ENCODE measurements at regions not wholly inside any gene's neighbourhood (a gene's known extent, or its start where the extent isn't known, plus 50 kb on each side); places are given as distances from the start of the nearest gene placed in this dataset.

GRCh38 chr22:47620391-47620790, 857.9 kb downstream of the TBC1D22A start:
- TF ChIP-seq, protein P1, sequence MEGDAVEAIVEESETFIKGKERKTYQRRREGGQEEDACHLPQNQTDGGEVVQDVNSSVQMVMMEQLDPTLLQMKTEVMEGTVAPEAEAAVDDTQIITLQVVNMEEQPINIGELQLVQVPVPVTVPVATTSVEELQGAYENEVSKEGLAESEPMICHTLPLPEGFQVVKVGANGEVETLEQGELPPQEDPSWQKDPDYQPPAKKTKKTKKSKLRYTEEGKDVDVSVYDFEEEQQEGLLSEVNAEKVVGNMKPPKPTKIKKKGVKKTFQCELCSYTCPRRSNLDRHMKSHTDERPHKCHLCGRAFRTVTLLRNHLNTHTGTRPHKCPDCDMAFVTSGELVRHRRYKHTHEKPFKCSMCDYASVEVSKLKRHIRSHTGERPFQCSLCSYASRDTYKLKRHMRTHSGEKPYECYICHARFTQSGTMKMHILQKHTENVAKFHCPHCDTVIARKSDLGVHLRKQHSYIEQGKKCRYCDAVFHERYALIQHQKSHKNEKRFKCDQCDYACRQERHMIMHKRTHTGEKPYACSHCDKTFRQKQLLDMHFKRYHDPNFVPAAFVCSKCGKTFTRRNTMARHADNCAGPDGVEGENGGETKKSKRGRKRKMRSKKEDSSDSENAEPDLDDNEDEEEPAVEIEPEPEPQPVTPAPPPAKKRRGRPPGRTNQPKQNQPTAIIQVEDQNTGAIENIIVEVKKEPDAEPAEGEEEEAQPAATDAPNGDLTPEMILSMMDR (IDR thresholded peaks at IDR 0.05; ENCODE audit: low read depth, low read length, missing control alignments) = no peak
- no peak overlapping the region for H3K4me3 ChIP-seq (ENCODE audit: low read depth, low read length)
- in situ Hi-C loops (cut with HindIII; ENCODE audit: low sequenced_read_pairs) = no loop called here
- no peak for DNase-seq (ENCODE audit: low read depth)

GRCh38 chr22:47619631-47620030, 857.2 kb downstream of the TBC1D22A start:
- no peak overlapping the region for H3K4me3 ChIP-seq (ENCODE audit: low read depth, low read length)
- TF ChIP-seq, protein P1 (IDR thresholded peaks at IDR 0.05; ENCODE audit: low read depth, low read length, missing control alignments) = no peak
- DNase-seq (ENCODE audit: low read depth) = no peak
- in situ Hi-C loops (cut with HindIII; ENCODE audit: low sequenced_read_pairs) = no loop called here

DNA sequence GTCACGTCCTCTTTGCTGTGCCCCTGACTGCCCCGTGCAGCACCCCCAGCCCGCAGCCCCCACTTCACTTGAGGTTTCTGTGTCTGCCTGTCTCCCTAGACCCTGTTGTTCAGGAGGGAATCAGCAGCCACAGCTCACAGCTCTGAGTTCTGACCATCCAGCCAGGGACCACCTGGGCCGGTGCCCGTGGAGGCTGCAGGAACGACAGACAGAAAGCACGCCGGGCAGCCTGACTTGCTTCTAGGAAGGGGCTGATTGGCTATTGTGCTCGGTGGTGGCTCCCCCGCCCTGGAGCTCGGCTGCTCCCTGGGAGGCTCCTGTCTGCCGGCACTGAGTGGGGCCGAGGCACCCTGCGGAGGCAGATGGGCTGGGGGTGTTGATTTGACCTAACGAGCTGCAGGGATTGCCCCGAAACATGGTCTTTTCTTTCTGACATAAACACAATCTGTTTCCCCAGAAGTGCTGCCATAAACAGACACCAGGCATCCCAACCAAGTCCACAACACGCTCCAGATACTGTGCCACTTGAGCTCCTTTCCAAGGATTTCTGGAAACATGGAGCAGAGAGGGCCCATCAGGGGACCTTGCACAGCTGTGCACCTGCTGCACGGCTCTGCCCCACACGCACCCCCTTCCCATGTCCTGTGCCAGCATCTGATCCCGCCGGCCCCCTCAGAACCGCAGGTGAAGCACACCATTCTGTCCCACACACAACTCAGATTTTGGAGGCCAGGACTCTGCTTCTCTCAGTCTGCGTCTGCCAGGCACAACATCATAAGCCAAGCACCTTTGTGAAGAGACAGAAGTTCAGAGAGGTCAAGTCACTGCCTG, 855.9 kb downstream of the TBC1D22A start:
- in situ Hi-C loops (cut with HindIII; ENCODE audit: low sequenced_read_pairs) = no loop called here
- no peak overlapping the region for H3K4me3 ChIP-seq (ENCODE audit: low read depth, low read length)
- TF ChIP-seq, protein P1 (IDR thresholded peaks at IDR 0.05; ENCODE audit: low read depth, low read length, missing control alignments) = no peak

GRCh38 chr22:47617186-47617585, 854.7 kb downstream of the TBC1D22A start:
- TF ChIP-seq, protein P1 (IDR thresholded peaks at IDR 0.05; ENCODE audit: low read depth, low read length, missing control alignments) = no peak
- no peak for DNase-seq (ENCODE audit: low read depth)
- no peak overlapping the region for H3K4me3 ChIP-seq (ENCODE audit: low read depth, low read length)
- in situ Hi-C loops (cut with HindIII; ENCODE audit: low sequenced_read_pairs) = no loop called here

More for the DNA sequence above, 855.9 kb downstream of the TBC1D22A start:
- no peak for DNase-seq (ENCODE audit: low read depth)

DNA sequence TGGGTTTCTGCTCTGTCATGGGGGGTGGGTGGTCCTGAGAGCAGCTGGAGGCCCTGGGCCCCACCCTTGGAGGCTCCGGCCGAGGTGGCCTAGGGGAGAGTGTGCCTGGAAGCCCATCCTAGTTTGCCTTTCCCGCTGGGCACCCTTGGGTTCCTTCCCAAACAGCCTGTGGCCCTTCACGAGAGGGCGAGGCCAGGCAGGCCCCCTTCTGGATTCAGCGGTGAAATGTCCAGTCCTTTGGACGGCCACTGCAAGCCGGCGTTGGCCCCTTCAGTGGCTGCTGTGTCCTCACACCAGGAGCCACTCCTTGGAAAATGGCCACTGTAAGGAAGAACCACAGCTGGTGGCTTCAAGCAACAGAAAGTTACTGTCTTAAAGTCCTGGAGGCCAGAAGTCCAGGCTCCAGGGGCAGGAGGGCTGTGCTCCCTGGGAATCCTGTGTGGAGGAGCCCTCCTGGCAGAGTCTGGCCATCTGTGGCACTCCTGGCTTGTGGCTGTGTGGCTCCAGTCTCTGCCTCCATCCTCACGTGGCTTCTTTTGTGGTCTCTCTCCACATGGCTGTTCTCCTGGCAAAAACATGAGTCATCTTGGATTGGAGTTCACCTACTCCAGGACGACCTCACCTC, 854.1 kb downstream of the TBC1D22A start:
- DNase-seq (ENCODE audit: low read depth) = no peak
- TF ChIP-seq, protein P1 (IDR thresholded peaks at IDR 0.05; ENCODE audit: low read depth, low read length, missing control alignments) = no peak
- no peak overlapping the region for H3K4me3 ChIP-seq (ENCODE audit: low read depth, low read length)
- in situ Hi-C loops (cut with HindIII; ENCODE audit: low sequenced_read_pairs) = no loop called here

- TF ChIP-seq, protein P1 (IDR thresholded peaks at IDR 0.05; ENCODE audit: low read depth, low read length, missing control alignments) = no peak
- in situ Hi-C loops (cut with HindIII; ENCODE audit: low sequenced_read_pairs) = no loop called here
- DNase-seq (ENCODE audit: low read depth) = no peak
- no peak overlapping the region for H3K4me3 ChIP-seq (ENCODE audit: low read depth, low read length)
Observed at GRCh38 chr22:47615051-47615450, 852.6 kb downstream of the TBC1D22A start.
